Omental fat pad (tissue), 3 donors: ENCODE measurements at regions not wholly inside any gene's neighbourhood (a gene's known extent, or its start where the extent isn't known, plus 50 kb on each side); places are given as distances from the start of the nearest gene placed in this dataset.

Experiments used
- ATAC-seq: fragments of 150-250 bp; one replicate; pipeline ENCODE4 v1.9.1; 2016; ENCODE audit warnings: mild to moderate bottlenecking, moderate library complexity; ENCODE audit not compliant: low FRiP score
- DNase-seq: peaks from one replicate; pipeline ENCODE4 v3.0.0-alpha.2; 2019; ENCODE audit warnings: low spot score
- CTCF ChIP-seq, 3 donors: fragments of 450-650 bp; IDR thresholded peaks; one replicate each; pipeline ENCODE4 v1.5.1; 2016 to 2017; ENCODE audit warnings: antibody characterized with exemption in 3 of 3, mild to moderate bottlenecking in 3 of 3, moderate library complexity in 2 of 3

- TF ChIP-seq CTCF (IDR thresholded peaks at IDR 0.05), result no peak
- ATAC-seq (no peak), DNase-seq (no peak)
Observed at GRCh38 chr4:138298866-138299265, 56.7 kb upstream of the SLC7A11 start.

- DNase-seq, result no peak
- TF ChIP-seq CTCF (IDR thresholded peaks at IDR 0.05), result no peak
- ATAC-seq, result no peak
Observed at GRCh38 chr4:138298431-138298830, 56.3 kb upstream of the SLC7A11 start.

GRCh38 chr4:138297743-138298405 lies 55.7 kb upstream of the SLC7A11 start:
- ATAC-seq (no peak), DNase-seq (no peak)
- TF ChIP-seq CTCF (IDR thresholded peaks at IDR 0.05), result no peak

GRCh38 chr4:138292321-138292720 lies 50.2 kb upstream of the SLC7A11 start:
- TF ChIP-seq CTCF (IDR thresholded peaks at IDR 0.05), result no peak
- no peak for DNase-seq
- no peak for ATAC-seq
